A549 (cell line): ENCODE measurements at regions not wholly inside any gene's neighbourhood (a gene's known extent, or its start where the extent isn't known, plus 50 kb on each side); places are given as distances from the start of the nearest gene placed in this dataset.

ENCODE experiments used
- ATAC-seq, 2 experiments: fragments of 200-7000 bp in 1 of 2; fragments of >200 bp in 1 of 2; cut with Nextera tagmentation in 1 of 2; cut with Tn5 transposase in 1 of 2; 3 replicates each; pipeline versions ENCODE4 v1.8.0 to v1.9.1; 2018 to 2020; ENCODE audit warnings: mild to moderate bottlenecking in 1 of 2, moderate library complexity in 1 of 2
- CTCF ChIA-PET: fragments of 300-600 bp; sonication (Branson Sonifier 250); formaldehyde crosslinking; extraction: SDS; loops from one replicate; lab custom pipeline; 2021; ENCODE audit warnings: antibody characterized with exemption, inconsistent platforms; lab: Yijun Ruan, JAX
- POLR2A ChIA-PET: fragments of 350-600 bp; formaldehyde crosslinking; extraction: SDS; loops from one replicate; lab custom pipeline; 2021; ENCODE audit warnings: antibody characterized with exemption, inconsistent platforms; lab: Yijun Ruan, JAX
- DNase-seq, 2 experiments: peaks; one replicate each; pipeline versions ENCODE4 v3.0.0 to v3.0.0-alpha.2; 2011 to 2016; ENCODE audit warnings: low read depth in 1 of 2, low spot score in 1 of 2
- FAIRE-seq: peaks from 2 replicates; lab custom pipeline; 2011; peaks lifted over from hg19 to GRCh38; lab: Jason Lieb, UNC
- H3K27ac ChIP-seq, 2 experiments: fragments of >200 bp; sonication (Bioruptor Twin); formaldehyde crosslinking; 3 replicates each; pipeline ENCODE4 v1.5.1; 2016 to 2017
- H3K4me1 ChIP-seq: fragments of >200 bp; sonication (Bioruptor Twin); formaldehyde crosslinking; 3 replicates; pipeline ENCODE4 v1.6.1; 2016
- H3K4me2 ChIP-seq: fragments of >200 bp; sonication (Bioruptor Twin); formaldehyde crosslinking; 3 replicates; pipeline ENCODE4 v1.6.1; 2016
- H3K4me3 ChIP-seq: fragments of >200 bp; sonication (Bioruptor Twin); formaldehyde crosslinking; 3 replicates; pipeline ENCODE4 v1.5.1; 2016
- H3K9me3 ChIP-seq: fragments of >200 bp; sonication (Bioruptor Twin); formaldehyde crosslinking; 3 replicates; pipeline ENCODE4 v1.6.1; 2016
- CBX2 ChIP-seq: fragments of 200-600 bp; sonication (generic); IDR thresholded peaks from 2 replicates; pipeline ENCODE4 v1.6.1; 2016; ENCODE audit warnings: low read depth, mild to moderate bottlenecking, borderline replicate concordance
- CHD4 ChIP-seq: fragments of 200-600 bp; sonication (generic); IDR thresholded peaks from 2 replicates; pipeline ENCODE4 v1.6.1; 2016; ENCODE audit warnings: antibody characterized with exemption, mild to moderate bottlenecking, borderline replicate concordance
- CTCF ChIP-seq: fragments of >200 bp; sonication (Bioruptor Twin); formaldehyde crosslinking; IDR thresholded peaks from 3 replicates; pipeline ENCODE4 v1.5.1; 2016
- E2F6 ChIP-seq: IDR thresholded peaks from 2 replicates; pipeline ENCODE4 v1.6.1; 2012; ENCODE audit warnings: low read depth, borderline replicate concordance
- ESRRA ChIP-seq: fragments of 150-350 bp; IDR thresholded peaks from 2 replicates; pipeline ENCODE4 v1.6.1; 2014; ENCODE audit warnings: mild to moderate bottlenecking, low read length, borderline replicate concordance
- FOSL2 ChIP-seq, 2 experiments: fragments of 450-650 bp in 1 of 2; fragments of >200 bp in 1 of 2; sonication (Bioruptor Twin) in 1 of 2; formaldehyde crosslinking; IDR thresholded peaks; 2 replicates each; pipeline versions ENCODE4 v1.5.0 to v1.6.1; 2016 to 2020; ENCODE audit warnings: mild to moderate bottlenecking in 1 of 2, moderate library complexity in 1 of 2
- HDAC2 ChIP-seq: fragments of 200-600 bp; sonication (generic); IDR thresholded peaks from 2 replicates; pipeline ENCODE4 v1.6.1; 2016
- HES2 ChIP-seq: fragments of >200 bp; sonication (Bioruptor Twin); formaldehyde crosslinking; IDR thresholded peaks from 2 replicates; pipeline ENCODE4 v1.6.1; 2016
- HOXA7 ChIP-seq: fragments of 250-450 bp; sonication (Bioruptor Pico); IDR thresholded peaks from 2 replicates; pipeline ENCODE4 v1.5.0; 2020; ENCODE audit warnings: mild to moderate bottlenecking, moderate library complexity
- JUNB ChIP-seq: fragments of >200 bp; sonication (Bioruptor Twin); formaldehyde crosslinking; IDR thresholded peaks from 2 replicates; pipeline ENCODE4 v1.6.1; 2016
- KDM5A ChIP-seq: fragments of 200-600 bp; sonication (generic); IDR thresholded peaks from 2 replicates; pipeline ENCODE4 v1.6.1; 2016; ENCODE audit warnings: antibody characterized with exemption, mild to moderate bottlenecking
- MYC ChIP-seq: IDR thresholded peaks from 2 replicates; pipeline ENCODE4 v1.6.1; 2012; ENCODE audit warnings: mild to moderate bottlenecking, inconsistent platforms, low read length, improper control_type of control experiment, borderline replicate concordance
- NFE2L2 ChIP-seq: fragments of 150-350 bp; conservative IDR thresholded peaks from 2 replicates; pipeline ENCODE4 v1.6.1; 2014; ENCODE audit warnings: low read length
- NPAS2 ChIP-seq: fragments of 250-450 bp; sonication (Bioruptor Pico); IDR thresholded peaks from 2 replicates; pipeline ENCODE4 v1.8.0; 2022; ENCODE audit warnings: mild to moderate bottlenecking, moderate library complexity, borderline replicate concordance
- REST ChIP-seq: fragments of 200-600 bp; sonication (generic); IDR thresholded peaks from 2 replicates; pipeline ENCODE4 v1.6.1; 2016; ENCODE audit warnings: antibody characterized with exemption, mild to moderate bottlenecking, moderate library complexity
- RNF2 ChIP-seq: fragments of 200-600 bp; sonication (generic); IDR thresholded peaks from 2 replicates; pipeline ENCODE4 v1.6.1; 2016; ENCODE audit warnings: low read depth, mild to moderate bottlenecking, antibody characterized with exemption, moderate library complexity, borderline replicate concordance
- SMC3 ChIP-seq: fragments of >200 bp; sonication (Bioruptor Twin); formaldehyde crosslinking; IDR thresholded peaks from 3 replicates; pipeline ENCODE4 v1.6.1; 2018; ENCODE audit warnings: inconsistent platforms
- TP53 ChIP-seq: fragments of 250-450 bp; sonication (Bioruptor Pico); IDR thresholded peaks from 2 replicates; pipeline ENCODE4 v1.5.0; 2021; ENCODE audit warnings: mild to moderate bottlenecking, moderate library complexity
- USF2 ChIP-seq: fragments of 450-650 bp; IDR thresholded peaks from 2 replicates; pipeline ENCODE4 v1.6.1; 2014; ENCODE audit warnings: antibody characterized with exemption
- WGBS: methylation state at CpG from one replicate; pipeline ENCODE4 v1.1.6; 2017; ENCODE audit errors: missing lambda C conversion rate; 5-methylcytosine and 5-hydroxymethylcytosine counted together

- ATAC-seq (no peak), DNase-seq (no peak), FAIRE-seq (no peak)
- TF ChIP-seq CHD4 (no peak), FOSL2 (IDR thresholded peaks at IDR 0.05) (no peak), FOSL2 (CRISPR knock-in tag; IDR thresholded peaks at IDR 0.05) (no peak), NFE2L2 (no peak), TP53 (CRISPR knock-in tag) (no peak), E2F6 (no peak), ESRRA (no peak), NPAS2 (CRISPR knock-in tag) (no peak), HDAC2 (no peak), HES2 (no peak), HOXA7 (no peak), RNF2 (no peak), JUNB (no peak), SMC3 (no peak)
- TF ChIP-seq, all 56 proteins: peak for 0
- 0% methylated on average over 2 of the region's 2 CpGs for WGBS
- H3K4me2 ChIP-seq = no peak overlapping the region
- ChIA-PET CTCF (interaction anchor here (1.2 kb wide), 1 partner anchor 760 kb away, joined by 4 read pairs; no protein-coding TSS in a partner anchor), POLR2A (interaction anchor here (0.6 kb wide), 1 partner anchor 375 kb away, joined by 4 read pairs; no protein-coding TSS in a partner anchor)
- no peak overlapping the region for H3K27ac ChIP-seq
- no peaks in the 10 kb centered on the region for H3K9me3 ChIP-seq
- no peak overlapping the region for H3K4me3 ChIP-seq
- H3K4me1 ChIP-seq = no peaks in the 10 kb centered on the region
These were observed 815.8 kb downstream of the MAFB start for GRCh38 chr20:39873286-39873685.

- POLR2A ChIA-PET = no interaction called here
These were observed 818.0 kb downstream of the MAFB start for GRCh38 chr20:39871013-39871412.

More at GRCh38 chr20:39871013-39871412, 818.0 kb downstream of the MAFB start:
- Histone ChIP-seq H3K4me1 (no peaks in the 10 kb centered on the region), H3K27ac (no peak overlapping the region)
- FAIRE-seq = no peak
- TF ChIP-seq KDM5A (no peak), CBX2 (no peak), REST (no peak), MYC (no peak), CTCF (no peak), USF2 (no peak)
- TF ChIP-seq, all 56 proteins: peak for 0
- DNase-seq (no peak), ATAC-seq (no peak)
- CTCF ChIA-PET = interaction anchor here (0.7 kb wide), 1 partner anchor 69 kb away, joined by 4 read pairs; no protein-coding TSS in a partner anchor
- H3K4me3 ChIP-seq = no peak overlapping the region
- H3K9me3 ChIP-seq = no peaks in the 10 kb centered on the region
- WGBS = 0% methylated on average over 1 of the region's 1 CpG
- no peak overlapping the region for H3K4me2 ChIP-seq
